Motor neuron (in vitro differentiated cells): ENCODE measurements at regions not wholly inside any gene's neighbourhood (a gene's known extent, or its start where the extent isn't known, plus 50 kb on each side); places are given as distances from the start of the nearest gene placed in this dataset.
"Not testable (repeated sequence)": the region's sequence is repeated elsewhere in the genome, so short reads cannot be mapped to it uniquely, and the experiment has no call there.

ENCODE experiments used
- ATAC-seq, 8 experiments: fragments of 200-7000 bp; cut with Tn5 transposase; replicated peaks in 6 of 8; 2 replicates each; pipeline ENCODE4 v1.8.0; 2021; ENCODE audit warnings: mild to moderate bottlenecking in 8 of 8, moderate library complexity in 8 of 8
- H3K27ac ChIP-seq, 2 donors: fragments of 250-450 bp; sonication (Bioruptor Pico); 2 replicates each; pipeline ENCODE4 v1.9.0; 2021; ENCODE audit warnings: antibody characterized with exemption in 2 of 2, mild to moderate bottlenecking in 2 of 2, moderate library complexity in 1 of 2
- H3K4me1 ChIP-seq, 2 donors: fragments of 250-450 bp; sonication (Bioruptor Pico); replicated peaks in 1 of 2; 2 replicates each; pipeline ENCODE4 v1.6.1; 2021; ENCODE audit warnings: antibody characterized with exemption in 2 of 2, mild to moderate bottlenecking in 2 of 2, moderate library complexity in 1 of 2
- H3K4me3 ChIP-seq, 5 donors: fragments of 250-450 bp; sonication (Bioruptor Pico); 2 replicates each; pipeline ENCODE4 v1.9.0; 2021; ENCODE audit warnings: antibody characterized with exemption in 5 of 5, mild to moderate bottlenecking in 5 of 5, moderate library complexity in 4 of 5
- WGBS, 10 experiments: fragments of 450-650 bp; shearing (Covaris generic); methylation state at CpG; one replicate each; pipeline ENCODE4 v1.0.0; 2022; 5-methylcytosine and 5-hydroxymethylcytosine counted together
- in situ Hi-C, 9 experiments: fragments of 400-800 bp; cut with MboI; loops; one replicate each; pipeline ENCODE4 v1.15.0; 2021; ENCODE audit warnings: low sequenced_read_pairs in 9 of 9, low pct_unique_long_range_greater_than_20kb in 2 of 9; ENCODE audit not compliant: unreplicated experiment in 9 of 9

- in situ Hi-C loops: no loop called here
- Histone ChIP-seq H3K27ac (no peak overlapping the region), H3K4me1 (no peaks in the 10 kb centered on the region), H3K4me3 (no peak overlapping the region)
- 29 to 100% (median 82%) methylated on average over 1 of the region's 1 CpG; no CpG with 5 or more reads in 3 of the 10 experiments for WGBS, 10 experiments
- ATAC-seq: no peak
Observed at GRCh38 chr14:38384741-38385140, 128.8 kb upstream of the CLEC14A start.

GRCh38 chr14:38367922-38368321, 112.0 kb upstream of the CLEC14A start:
- in situ Hi-C loops: no loop called here
- WGBS, 10 experiments: 47 to 100% (median 66%) methylated on average over 1 to 4 of the region's 4 CpGs; no CpG with 5 or more reads in 3 of the 10 experiments
- ATAC-seq: no peak
- Histone ChIP-seq H3K27ac (no peak overlapping the region), H3K4me1 (no peaks in the 10 kb centered on the region), H3K4me3 (no peak overlapping the region)

- 70 to 95% (median 86%) methylated on average over 1 to 3 of the region's 3 CpGs; no CpG with 5 or more reads in 5 of the 10 experiments for WGBS, 10 experiments
- H3K4me1 ChIP-seq: no peaks in the 10 kb centered on the region
- in situ Hi-C loops: no loop called here
- H3K4me3 ChIP-seq: no peak overlapping the region
- no peak for ATAC-seq
- no peak overlapping the region for H3K27ac ChIP-seq
Observed at GRCh38 chr14:38366374-38366773, 110.5 kb upstream of the CLEC14A start.

GRCh38 chr14:38363217-38363616, 107.3 kb upstream of the CLEC14A start:
- no peak for ATAC-seq

GRCh38 chr14:38357557-38357956, 101.7 kb upstream of the CLEC14A start:
- H3K4me1 ChIP-seq: no peaks in the 10 kb centered on the region
- ATAC-seq: peak in 2 of 8 experiments; percentile 71 to 79
- 0 to 100% (median 40%) methylated on average over 1 of the region's 1 CpG; no CpG with 5 or more reads in 4 of the 10 experiments for WGBS, 10 experiments
- in situ Hi-C loops: no loop called here
- H3K27ac ChIP-seq: no peak overlapping the region
- no peak overlapping the region for H3K4me3 ChIP-seq

More at GRCh38 chr14:38363217-38363616, 107.3 kb upstream of the CLEC14A start:
- Histone ChIP-seq H3K4me1 (no peaks in the 10 kb centered on the region), H3K27ac (no peak overlapping the region), H3K4me3 (no peak overlapping the region)
- 78 to 100% (median 100%) methylated on average over 1 to 6 of the region's 6 CpGs; no CpG with 5 or more reads in 3 of the 10 experiments for WGBS, 10 experiments
- in situ Hi-C loops: no loop called here

- in situ Hi-C loops, H3K27ac ChIP-seq, H3K4me1 ChIP-seq, H3K4me3 ChIP-seq, ATAC-seq: not testable (repeated sequence)
- 67 to 76% methylated on average over 2 of the region's 2 CpGs; no CpG with 5 or more reads in 8 of the 10 experiments for WGBS, 10 experiments
Observed at GRCh38 chr14:38355473-38355872, 99.6 kb upstream of the CLEC14A start.

GRCh38 chr14:38350102-38350501, 94.2 kb upstream of the CLEC14A start:
- no peak overlapping the region for H3K27ac ChIP-seq
- no peaks in the 10 kb centered on the region for H3K4me1 ChIP-seq
- ATAC-seq: no peak
- in situ Hi-C loops: no loop called here
- H3K4me3 ChIP-seq: no peak overlapping the region
- 11 to 100% (median 69%) methylated on average over 1 of the region's 1 CpG for WGBS, 10 experiments

- ATAC-seq: no peak
Observed at GRCh38 chr14:38342803-38343202, 86.9 kb upstream of the CLEC14A start.

GRCh38 chr14:38339696-38340095, 83.8 kb upstream of the CLEC14A start:
- no peaks in the 10 kb centered on the region for H3K4me1 ChIP-seq
- WGBS, 10 experiments: 11 to 100% (median 100%) methylated on average over 1 of the region's 1 CpG; no CpG with 5 or more reads in 1 of the 10 experiments
- in situ Hi-C loops: no loop called here
- no peak for ATAC-seq
- no peak overlapping the region for H3K4me3 ChIP-seq
- no peak overlapping the region for H3K27ac ChIP-seq

More at GRCh38 chr14:38342803-38343202, 86.9 kb upstream of the CLEC14A start:
- Histone ChIP-seq H3K27ac (no peak overlapping the region), H3K4me3 (no peak overlapping the region), H3K4me1 (no peaks in the 10 kb centered on the region)
- in situ Hi-C loops: no loop called here

GRCh38 chr14:38336298-38336697, 80.4 kb upstream of the CLEC14A start:
- no peak for ATAC-seq
- no peak overlapping the region for H3K4me3 ChIP-seq
- H3K27ac ChIP-seq: no peak overlapping the region
- in situ Hi-C loops: no loop called here
- no peaks in the 10 kb centered on the region for H3K4me1 ChIP-seq

- in situ Hi-C loops: no loop called here
- H3K4me3 ChIP-seq: no peak overlapping the region
- peak in 2 of 8 experiments; percentile 60 for ATAC-seq
- WGBS, 10 experiments: 10 to 89% (median 48%) methylated on average over 1 to 2 of the region's 2 CpGs; no CpG with 5 or more reads in 3 of the 10 experiments
- no peak overlapping the region for H3K27ac ChIP-seq
- H3K4me1 ChIP-seq: no peaks in the 10 kb centered on the region
Observed at GRCh38 chr14:38330275-38330674, 74.4 kb upstream of the CLEC14A start.

GRCh38 chr14:38329246-38329645, 73.4 kb upstream of the CLEC14A start:
- no peak for ATAC-seq
- Histone ChIP-seq H3K27ac (no peak overlapping the region), H3K4me1 (no peaks in the 10 kb centered on the region), H3K4me3 (no peak overlapping the region)
- in situ Hi-C loops: no loop called here
- WGBS, 10 experiments: 50 to 100% (median 78%) methylated on average over 1 of the region's 1 CpG; no CpG with 5 or more reads in 4 of the 10 experiments

GRCh38 chr14:38316922-38317321, 61.0 kb upstream of the CLEC14A start:
- no peak for ATAC-seq
- in situ Hi-C loops: no loop called here
- Histone ChIP-seq H3K4me3 (no peak overlapping the region), H3K27ac (no peak overlapping the region), H3K4me1 (no peaks in the 10 kb centered on the region)
- WGBS, 10 experiments: 44 to 75% (median 62%) methylated on average over 2 to 3 of the region's 3 CpGs; no CpG with 5 or more reads in 1 of the 10 experiments

GRCh38 chr14:38311655-38312054, 55.8 kb upstream of the CLEC14A start:
- peaks cover 0 to 6% of the 10 kb centered on the region in 2 donors for H3K4me1 ChIP-seq
- H3K4me3 ChIP-seq: no peak overlapping the region
- in situ Hi-C loops: no loop called here
- H3K27ac ChIP-seq: no peak overlapping the region
- peak in 1 of 8 experiments; percentile 24 for ATAC-seq
